Muscle of leg (tissue), 3 donors: ENCODE measurements at regions not wholly inside any gene's neighbourhood (a gene's known extent, or its start where the extent isn't known, plus 50 kb on each side); places are given as distances from the start of the nearest gene placed in this dataset.

ENCODE experiments used
- DNase-seq: peaks from one replicate; pipeline ENCODE4 v3.0.0; 2013
- H3K27ac ChIP-seq: one replicate; pipeline ENCODE4 v1.5.1; 2013; ENCODE audit warnings: mild to moderate bottlenecking, low read length, control low read depth
- H3K27me3 ChIP-seq: one replicate; pipeline ENCODE4 v1.6.1; 2013; ENCODE audit warnings: low read length; ENCODE audit not compliant: control insufficient read depth, insufficient read depth
- H3K36me3 ChIP-seq: one replicate; pipeline ENCODE4 v1.6.1; 2013; ENCODE audit warnings: low read length; ENCODE audit not compliant: control insufficient read depth, insufficient read depth
- H3K4me1 ChIP-seq: one replicate; pipeline ENCODE4 v1.6.1; 2013; ENCODE audit warnings: low read length; ENCODE audit not compliant: control insufficient read depth, insufficient read depth
- H3K4me3 ChIP-seq: one replicate; pipeline ENCODE4 v1.5.1; 2013; ENCODE audit warnings: low read length, control low read depth
- H3K9me3 ChIP-seq: replicated peaks from 2 replicates; pipeline ENCODE4 v1.6.1; 2013; ENCODE audit warnings: low read depth, low read length; ENCODE audit not compliant: control insufficient read depth
- WGBS: methylation state at CpG from one replicate; pipeline ENCODE4 v1.1.5; 2013; ENCODE audit warnings: missing lambda C conversion rate; ENCODE audit not compliant: insufficient coverage; 5-methylcytosine and 5-hydroxymethylcytosine counted together

- WGBS: 58% methylated on average over 3 of the region's 4 CpGs
These were observed 190.1 kb downstream of the FOXO1 start for GRCh38 chr13:40476175-40476958.

GRCh38 chr13:40477623-40478608, 188.5 kb downstream of the FOXO1 start:
- H3K4me1 ChIP-seq: peaks cover 26% of the 10 kb centered on the region
- peak overlapping the region; percentile 71 for H3K27ac ChIP-seq
- no peaks in the 10 kb centered on the region for H3K36me3 ChIP-seq
- H3K9me3 ChIP-seq: no peaks in the 10 kb centered on the region
- DNase-seq: peak; percentile 59
- H3K4me3 ChIP-seq: no peak overlapping the region
- 50% methylated on average over 7 of the region's 17 CpGs for WGBS
- H3K27me3 ChIP-seq: no peaks in the 10 kb centered on the region

More at GRCh38 chr13:40476175-40476958, 190.1 kb downstream of the FOXO1 start:
- H3K4me3 ChIP-seq: no peak overlapping the region
- peaks cover 26% of the 10 kb centered on the region for H3K4me1 ChIP-seq
- peak overlapping the region; percentile 33 for H3K27ac ChIP-seq
- H3K27me3 ChIP-seq: no peaks in the 10 kb centered on the region
- H3K9me3 ChIP-seq: no peaks in the 10 kb centered on the region
- peak; percentile 37 for DNase-seq
- no peaks in the 10 kb centered on the region for H3K36me3 ChIP-seq

GRCh38 chr13:40478775-40479174, 187.7 kb downstream of the FOXO1 start:
- DNase-seq: no peak
- no peak overlapping the region for H3K4me3 ChIP-seq
- 71% methylated on average over 5 of the region's 7 CpGs for WGBS
- no peak overlapping the region for H3K27ac ChIP-seq
- no peaks in the 10 kb centered on the region for H3K27me3 ChIP-seq
- no peaks in the 10 kb centered on the region for H3K9me3 ChIP-seq
- no peaks in the 10 kb centered on the region for H3K36me3 ChIP-seq
- H3K4me1 ChIP-seq: peaks cover 29% of the 10 kb centered on the region

GRCh38 chr13:40479196-40479845, 187.1 kb downstream of the FOXO1 start:
- Histone ChIP-seq H3K27ac (no peak overlapping the region), H3K27me3 (no peaks in the 10 kb centered on the region), H3K4me3 (no peak overlapping the region), H3K4me1 (peaks cover 34% of the 10 kb centered on the region), H3K36me3 (no peaks in the 10 kb centered on the region), H3K9me3 (no peaks in the 10 kb centered on the region)
- DNase-seq: no peak
- WGBS: 86% methylated on average over 23 of the region's 28 CpGs

- DNase-seq: no peak
- Histone ChIP-seq H3K4me1 (peaks cover 40% of the 10 kb centered on the region), H3K4me3 (no peak overlapping the region), H3K36me3 (no peaks in the 10 kb centered on the region), H3K9me3 (no peaks in the 10 kb centered on the region), H3K27me3 (no peaks in the 10 kb centered on the region), H3K27ac (no peak overlapping the region)
- 55% methylated on average over 13 of the region's 19 CpGs for WGBS
These were observed 186.2 kb downstream of the FOXO1 start for GRCh38 chr13:40480012-40480914.

DNA sequence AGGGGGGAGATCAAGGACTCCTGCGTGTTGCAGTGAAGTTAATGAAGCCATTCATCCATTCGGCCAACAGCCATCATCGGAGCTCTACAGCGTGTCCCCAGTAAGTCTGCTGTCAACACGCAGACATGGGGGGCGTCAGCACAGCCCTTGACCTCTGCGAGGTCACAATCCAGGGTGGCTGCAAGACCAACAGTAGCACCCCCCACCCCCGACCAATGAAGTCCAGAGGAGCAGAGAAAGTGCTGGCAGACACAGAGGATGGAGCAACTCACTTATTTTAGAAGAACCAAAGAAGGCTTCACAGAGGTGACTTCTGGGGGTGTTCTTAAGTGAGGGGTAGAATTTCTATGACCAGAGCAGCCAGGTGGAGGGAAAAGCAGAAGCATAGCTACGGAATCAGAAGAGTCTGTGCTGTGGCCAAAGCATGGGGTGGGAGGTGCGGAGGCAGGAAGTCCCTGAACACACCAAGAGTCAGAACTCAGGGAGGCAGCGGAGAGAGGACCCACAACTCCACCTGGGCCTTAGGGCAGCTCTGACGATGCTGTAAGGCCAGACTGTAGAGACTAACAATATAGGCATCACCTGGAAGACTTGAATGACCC, 185.4 kb downstream of the FOXO1 start:
- H3K36me3 ChIP-seq: no peaks in the 10 kb centered on the region
- no peak for DNase-seq
- H3K4me3 ChIP-seq: no peak overlapping the region
- H3K9me3 ChIP-seq: no peaks in the 10 kb centered on the region
- peaks cover 40% of the 10 kb centered on the region for H3K4me1 ChIP-seq
- H3K27ac ChIP-seq: no peak overlapping the region
- 84% methylated on average over 11 of the region's 12 CpGs for WGBS
- no peaks in the 10 kb centered on the region for H3K27me3 ChIP-seq

GRCh38 chr13:40483601-40484000, 182.8 kb downstream of the FOXO1 start:
- H3K9me3 ChIP-seq: no peaks in the 10 kb centered on the region
- no peak for DNase-seq
- H3K36me3 ChIP-seq: no peaks in the 10 kb centered on the region
- H3K27ac ChIP-seq: no peak overlapping the region
- peaks cover 25% of the 10 kb centered on the region for H3K4me1 ChIP-seq
- no peaks in the 10 kb centered on the region for H3K27me3 ChIP-seq
- H3K4me3 ChIP-seq: no peak overlapping the region
- WGBS: 90% methylated on average over 8 of the region's 13 CpGs

GRCh38 chr13:40484101-40484800, 182.2 kb downstream of the FOXO1 start:
- H3K4me1 ChIP-seq: peaks cover 22% of the 10 kb centered on the region
- H3K4me3 ChIP-seq: no peak overlapping the region
- 75% methylated on average over 14 of the region's 14 CpGs for WGBS
- no peaks in the 10 kb centered on the region for H3K27me3 ChIP-seq
- H3K36me3 ChIP-seq: no peaks in the 10 kb centered on the region
- no peaks in the 10 kb centered on the region for H3K9me3 ChIP-seq
- H3K27ac ChIP-seq: no peak overlapping the region
- DNase-seq: no peak
